Kidney (tissue), 13 donors: ENCODE measurements at regions not wholly inside any gene's neighbourhood (a gene's known extent, or its start where the extent isn't known, plus 50 kb on each side); places are given as distances from the start of the nearest gene placed in this dataset.

Experiments used
- DNase-seq, 5 donors: peaks; one replicate each; pipeline ENCODE4 v3.0.0-alpha.2; 2013 to 2020
- FAIRE-seq: peaks from 2 replicates; lab custom pipeline; 2012; peaks lifted over from hg19 to GRCh38; lab: Jason Lieb, UNC
- H3K27ac ChIP-seq, 2 donors: one replicate each; pipeline ENCODE4 v1.7.0; 2013; ENCODE audit warnings: low read depth in 2 of 2, low read length in 2 of 2, inconsistent platforms in 1 of 2
- H3K27me3 ChIP-seq: one replicate; pipeline ENCODE4 v1.7.1; 2013; ENCODE audit warnings: low read length, inconsistent platforms; ENCODE audit not compliant: control insufficient read depth, insufficient read depth
- H3K36me3 ChIP-seq, 3 donors: one replicate each; pipeline versions ENCODE4 v1.7.0 to v1.7.1; 2013; ENCODE audit warnings: low read length in 3 of 3, control low read depth in 1 of 3, inconsistent platforms in 1 of 3; ENCODE audit not compliant: insufficient read depth in 3 of 3, control insufficient read depth in 2 of 3
- H3K4me1 ChIP-seq, 3 donors: one replicate each; pipeline versions ENCODE4 v1.7.0 to v1.7.1; 2013; ENCODE audit warnings: low read length in 3 of 3, inconsistent platforms in 1 of 3, low read depth in 1 of 3; ENCODE audit not compliant: control insufficient read depth in 2 of 3, insufficient read depth in 2 of 3
- H3K4me3 ChIP-seq, 3 donors: one replicate each; pipeline versions ENCODE4 v1.7.0 to v1.8.1; 2013; ENCODE audit warnings: low read length in 3 of 3, control low read depth in 1 of 3, inconsistent platforms in 1 of 3
- H3K9ac ChIP-seq, 3 donors: one replicate each; pipeline versions ENCODE4 v1.7.0 to v1.7.1; 2013; ENCODE audit warnings: low read length in 3 of 3, control low read depth in 1 of 3, inconsistent platforms in 1 of 3
- H3K9me3 ChIP-seq, 3 donors: one replicate each; pipeline versions ENCODE4 v1.7.0 to v1.7.1; 2013; ENCODE audit warnings: low read length in 3 of 3, control low read depth in 1 of 3, inconsistent platforms in 1 of 3; ENCODE audit not compliant: control insufficient read depth in 2 of 3, insufficient read depth in 1 of 3
- CTCF ChIP-seq: IDR thresholded peaks from 3 replicates; pipeline ENCODE4 v1.5.1; 2012; ENCODE audit warnings: mild to moderate bottlenecking, moderate library complexity, borderline replicate concordance; ENCODE audit not compliant: insufficient read depth; ENCODE audit errors: extremely low read depth
- intact Hi-C: fragments of 100-400 bp; cut with DNase I; formaldehyde crosslinking; loops from one replicate; pipeline ENCODE4 v1.11.1; 2022
- donor health status: control.
- donor health status: control.
- donor health status: control.
- donor health status: control.
- donor health status: control.
- donor health status: DM: yes; HTN: yes; CAD: no.
- donor health status: Normal renal cell carcinoma (clear cell type).

- Histone ChIP-seq H3K9me3 (no peaks in the 10 kb centered on the region), H3K4me3 (no peak overlapping the region), H3K27ac (no peak overlapping the region), H3K27me3 (no peaks in the 10 kb centered on the region), H3K36me3 (no peaks in the 10 kb centered on the region), H3K9ac (no peak overlapping the region), H3K4me1 (no peaks in the 10 kb centered on the region)
- peak in 4 of 5 donors; percentile 44 to 88 (median 66) for DNase-seq
- FAIRE-seq = no peak
- intact Hi-C loops = no loop called here
- no peak for TF ChIP-seq CTCF
Measured at GRCh38 chr9:73872701-73873100, 624.4 kb upstream of the RORB start.

GRCh38 chr9:73880101-73880500, 617.0 kb upstream of the RORB start:
- no peak for TF ChIP-seq CTCF
- intact Hi-C loops = no loop called here
- Histone ChIP-seq H3K4me1 (no peaks in the 10 kb centered on the region), H3K9me3 (no peaks in the 10 kb centered on the region), H3K27ac (no peak overlapping the region), H3K36me3 (no peaks in the 10 kb centered on the region), H3K9ac (no peak overlapping the region), H3K4me3 (no peak overlapping the region), H3K27me3 (no peaks in the 10 kb centered on the region)
- no peak for FAIRE-seq
- DNase-seq = no peak

- Histone ChIP-seq H3K4me1 (no peaks in the 10 kb centered on the region), H3K4me3 (no peak overlapping the region), H3K27me3 (no peaks in the 10 kb centered on the region), H3K9ac (no peak overlapping the region), H3K27ac (no peak overlapping the region), H3K36me3 (no peaks in the 10 kb centered on the region), H3K9me3 (no peaks in the 10 kb centered on the region)
- TF ChIP-seq CTCF = no peak
- intact Hi-C loops = no loop called here
- DNase-seq = no peak
- FAIRE-seq = no peak
Measured at GRCh38 chr9:73889023-73889422, 608.1 kb upstream of the RORB start.

GRCh38 chr9:73890685-73891277, 606.4 kb upstream of the RORB start:
- Histone ChIP-seq H3K4me3 (no peak overlapping the region), H3K9ac (no peak overlapping the region), H3K36me3 (no peaks in the 10 kb centered on the region), H3K27me3 (no peaks in the 10 kb centered on the region), H3K9me3 (no peaks in the 10 kb centered on the region), H3K27ac (no peak overlapping the region), H3K4me1 (no peaks in the 10 kb centered on the region)
- DNase-seq (no peak), FAIRE-seq (no peak)
- intact Hi-C loops = no loop called here
- TF ChIP-seq CTCF = no peak
